ENCODE measurements at regions not wholly inside any gene's neighbourhood (a gene's known extent, or its start where the extent isn't known, plus 50 kb on each side); places are given as distances from the start of the nearest gene placed in this dataset.

GRCh38 chr20:24747881-24748595, 201.0 kb upstream of the CST7 start:
- TF ChIP-seq, protein P1, sequence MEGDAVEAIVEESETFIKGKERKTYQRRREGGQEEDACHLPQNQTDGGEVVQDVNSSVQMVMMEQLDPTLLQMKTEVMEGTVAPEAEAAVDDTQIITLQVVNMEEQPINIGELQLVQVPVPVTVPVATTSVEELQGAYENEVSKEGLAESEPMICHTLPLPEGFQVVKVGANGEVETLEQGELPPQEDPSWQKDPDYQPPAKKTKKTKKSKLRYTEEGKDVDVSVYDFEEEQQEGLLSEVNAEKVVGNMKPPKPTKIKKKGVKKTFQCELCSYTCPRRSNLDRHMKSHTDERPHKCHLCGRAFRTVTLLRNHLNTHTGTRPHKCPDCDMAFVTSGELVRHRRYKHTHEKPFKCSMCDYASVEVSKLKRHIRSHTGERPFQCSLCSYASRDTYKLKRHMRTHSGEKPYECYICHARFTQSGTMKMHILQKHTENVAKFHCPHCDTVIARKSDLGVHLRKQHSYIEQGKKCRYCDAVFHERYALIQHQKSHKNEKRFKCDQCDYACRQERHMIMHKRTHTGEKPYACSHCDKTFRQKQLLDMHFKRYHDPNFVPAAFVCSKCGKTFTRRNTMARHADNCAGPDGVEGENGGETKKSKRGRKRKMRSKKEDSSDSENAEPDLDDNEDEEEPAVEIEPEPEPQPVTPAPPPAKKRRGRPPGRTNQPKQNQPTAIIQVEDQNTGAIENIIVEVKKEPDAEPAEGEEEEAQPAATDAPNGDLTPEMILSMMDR (conservative IDR thresholded peaks at IDR 0.05; ENCODE audit: low read length), result no peak
- no peak for TF ChIP-seq EZH2phosphoT487 (IDR thresholded peaks at IDR 0.05; ENCODE audit: borderline replicate concordance)

All from Loucy (cell line).